ENCODE measurements at regions not wholly inside any gene's neighbourhood (a gene's known extent, or its start where the extent isn't known, plus 50 kb on each side); places are given as distances from the start of the nearest gene placed in this dataset.

- H3K9me3 ChIP-seq (ENCODE audit: low read length): no peaks in the 10 kb centered on the region
- ChIA-PET CTCF (ENCODE audit: unreplicated experiment) (no interaction called here), POLR2A (no interaction called here)
- no peak overlapping the region for H3K27ac ChIP-seq (ENCODE audit: low read depth, low read length, poor library complexity, severe bottlenecking)
- no peaks in the 10 kb centered on the region for H3K4me1 ChIP-seq (ENCODE audit: insufficient read depth, low read length, poor library complexity, severe bottlenecking)
- no TSS peak for BruUV-seq (replicated peaks)
- no peak for DNase-seq (ENCODE audit: low spot score)
- no peak for TF ChIP-seq CTCF (conservative IDR thresholded peaks at IDR 0.05; ENCODE audit: low read length)
- no peak for TF ChIP-seq EZH2phosphoT487 (IDR thresholded peaks at IDR 0.05; ENCODE audit: borderline replicate concordance, low read depth, low read length)
- H3K4me2 ChIP-seq (ENCODE audit: low read length): no peak overlapping the region
- no peaks in the 10 kb centered on the region for H3K9me2 ChIP-seq (ENCODE audit: insufficient read depth, low read length)
- H3K36me3 ChIP-seq (ENCODE audit: insufficient read depth, low read length): no peaks in the 10 kb centered on the region
- H3K4me3 ChIP-seq (ENCODE audit: low read depth, low read length, poor library complexity, severe bottlenecking): no peak overlapping the region
- H4K20me1 ChIP-seq (ENCODE audit: insufficient read depth, low read length): no peaks in the 10 kb centered on the region
- H3K79me2 ChIP-seq (ENCODE audit: insufficient read depth, low read depth, low read length): no peaks in the 10 kb centered on the region
- intact Hi-C loops (cut with micrococcal nuclease; ENCODE audit: unreplicated experiment): no loop called here
- H2AFZ ChIP-seq (ENCODE audit: low read length): no peak overlapping the region
Observed at GRCh38 chrX:120015145-120016067, 62.1 kb downstream of the RHOXF2B start.

- H2AFZ ChIP-seq (ENCODE audit: low read length): no peak overlapping the region
- no peaks in the 10 kb centered on the region for H3K36me3 ChIP-seq (ENCODE audit: insufficient read depth, low read length)
- POLR2A ChIA-PET: no interaction called here
- H3K79me2 ChIP-seq (ENCODE audit: insufficient read depth, low read depth, low read length): no peaks in the 10 kb centered on the region
- H3K9me3 ChIP-seq (ENCODE audit: low read length): no peaks in the 10 kb centered on the region
- no peaks in the 10 kb centered on the region for H3K4me1 ChIP-seq (ENCODE audit: insufficient read depth, low read length, poor library complexity, severe bottlenecking)
- DNase-seq (ENCODE audit: low spot score): no peak
- TF ChIP-seq EZH2phosphoT487 (IDR thresholded peaks at IDR 0.05; ENCODE audit: borderline replicate concordance, low read depth, low read length) (no peak), CTCF (conservative IDR thresholded peaks at IDR 0.05; ENCODE audit: low read length) (no peak)
- no peaks in the 10 kb centered on the region for H4K20me1 ChIP-seq (ENCODE audit: insufficient read depth, low read length)
- no peak overlapping the region for H3K27ac ChIP-seq (ENCODE audit: low read depth, low read length, poor library complexity, severe bottlenecking)
- H3K9me2 ChIP-seq (ENCODE audit: insufficient read depth, low read length): no peaks in the 10 kb centered on the region
- no peak overlapping the region for H3K4me2 ChIP-seq (ENCODE audit: low read length)
- CTCF ChIA-PET (ENCODE audit: unreplicated experiment): no interaction called here
- no peak overlapping the region for H3K4me3 ChIP-seq (ENCODE audit: low read depth, low read length, poor library complexity, severe bottlenecking)
- BruUV-seq (replicated peaks): no TSS peak
- intact Hi-C loops (cut with micrococcal nuclease; ENCODE audit: unreplicated experiment): no loop called here
Observed at GRCh38 chrX:120014354-120015130, 62.9 kb downstream of the RHOXF2B start.
